ENCODE measurements at regions not wholly inside any gene's neighbourhood (a gene's known extent, or its start where the extent isn't known, plus 50 kb on each side); places are given as distances from the start of the nearest gene placed in this dataset.

DNA sequence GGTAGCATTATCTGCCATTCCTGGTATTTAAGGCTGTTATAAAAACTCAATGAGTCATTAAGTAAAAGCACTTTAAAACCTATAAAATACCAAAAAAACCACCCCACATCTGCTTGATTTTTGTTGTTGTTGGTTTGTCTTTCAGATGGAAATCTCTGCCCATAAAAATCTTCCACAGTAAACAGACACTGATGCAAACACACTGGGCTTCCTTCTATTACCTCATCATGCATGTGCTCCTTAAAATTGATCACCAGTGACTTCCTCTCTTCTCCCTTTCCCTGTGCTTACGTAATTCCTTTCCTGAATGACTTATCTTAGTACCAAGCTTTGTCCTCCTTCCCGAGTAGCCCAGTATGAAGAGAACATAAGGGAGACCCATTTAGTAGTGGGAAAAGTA is 167.2 kb downstream of the EVX1 start:
- no peaks in the 10 kb centered on the region for H3K4me1 ChIP-seq (ENCODE audit: control insufficient read depth, insufficient read depth, low read length)
- no peak overlapping the region for H3K9ac ChIP-seq (ENCODE audit: extremely low read depth, low read length, poor library complexity, severe bottlenecking)
- H3K27me3 ChIP-seq (ENCODE audit: control insufficient read depth, insufficient read depth, low read length, poor library complexity, severe bottlenecking): no peaks in the 10 kb centered on the region
- no peak for TF ChIP-seq CTCF (conservative IDR thresholded peaks at IDR 0.05)
- 67 to 81% methylated on average over 1 to 2 of the region's 2 CpGs for WGBS, 2 experiments (ENCODE audit: insufficient coverage in 1 of 2, insufficient read length in 1 of 2)
- H3K27ac ChIP-seq (ENCODE audit: low read depth, low read length): no peak overlapping the region
- no peaks in the 10 kb centered on the region for H3K9me3 ChIP-seq (ENCODE audit: control insufficient read depth, low read length)
- Mint-ChIP-seq H3K27ac (no peak overlapping the region), H3K9me3 (no peaks in the 10 kb centered on the region), H3K36me3 (ENCODE audit: low read depth) (no peaks in the 10 kb centered on the region), H3K4me3 (no peak overlapping the region), H3K27me3 (ENCODE audit: insufficient read depth) (no peaks in the 10 kb centered on the region), H3K4me1 (peaks cover 9% of the 10 kb centered on the region)
- H3K4me3 ChIP-seq (ENCODE audit: low read length): no peak overlapping the region
- DNase-seq: no peak
- no peaks in the 10 kb centered on the region for H3K36me3 ChIP-seq (ENCODE audit: control insufficient read depth, insufficient read depth, low read length)

- TF ChIP-seq CTCF (conservative IDR thresholded peaks at IDR 0.05): no peak
- Mint-ChIP-seq H3K27ac (no peak overlapping the region), H3K36me3 (ENCODE audit: low read depth) (no peaks in the 10 kb centered on the region), H3K9me3 (no peaks in the 10 kb centered on the region), H3K4me1 (peaks cover 9% of the 10 kb centered on the region), H3K4me3 (no peak overlapping the region), H3K27me3 (ENCODE audit: insufficient read depth) (no peaks in the 10 kb centered on the region)
- H3K27me3 ChIP-seq (ENCODE audit: control insufficient read depth, insufficient read depth, low read length, poor library complexity, severe bottlenecking): no peaks in the 10 kb centered on the region
- H3K27ac ChIP-seq (ENCODE audit: low read depth, low read length): no peak overlapping the region
- no peak overlapping the region for H3K4me3 ChIP-seq (ENCODE audit: low read length)
- no peaks in the 10 kb centered on the region for H3K9me3 ChIP-seq (ENCODE audit: control insufficient read depth, low read length)
- no peaks in the 10 kb centered on the region for H3K36me3 ChIP-seq (ENCODE audit: control insufficient read depth, insufficient read depth, low read length)
- no peaks in the 10 kb centered on the region for H3K4me1 ChIP-seq (ENCODE audit: control insufficient read depth, insufficient read depth, low read length)
- H3K9ac ChIP-seq (ENCODE audit: extremely low read depth, low read length, poor library complexity, severe bottlenecking): no peak overlapping the region
- WGBS, 2 experiments (ENCODE audit: insufficient coverage in 1 of 2, insufficient read length in 1 of 2): 74 to 100% methylated on average over 1 to 5 of the region's 5 CpGs
- no peak for DNase-seq
These were observed 168.4 kb downstream of the EVX1 start for GRCh38 chr7:27410812-27411544.

DNA sequence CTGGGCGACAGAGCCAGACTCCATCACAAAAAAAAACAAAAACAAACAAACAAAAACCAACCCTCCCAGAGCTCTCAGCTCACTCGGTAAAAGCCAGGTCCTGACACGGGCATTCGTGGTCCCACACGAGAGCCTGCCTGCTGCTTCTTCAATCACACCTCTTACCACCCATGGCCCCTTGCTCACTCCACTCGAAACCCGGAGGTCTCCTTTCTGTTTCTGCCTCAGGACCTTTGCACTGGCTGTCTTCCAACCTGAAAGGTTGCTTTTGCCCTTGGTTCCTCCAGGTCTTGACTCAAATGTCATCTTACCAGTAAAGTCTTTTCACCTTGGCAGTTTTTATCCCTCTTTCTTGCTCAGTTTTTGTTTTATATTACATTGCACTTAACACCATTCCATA is 169.6 kb downstream of the EVX1 start:
- Mint-ChIP-seq H3K4me1 (peaks cover 9% of the 10 kb centered on the region), H3K4me3 (no peak overlapping the region), H3K9me3 (no peaks in the 10 kb centered on the region), H3K27ac (no peak overlapping the region), H3K36me3 (ENCODE audit: low read depth) (no peaks in the 10 kb centered on the region), H3K27me3 (ENCODE audit: insufficient read depth) (no peaks in the 10 kb centered on the region)
- Histone ChIP-seq H3K9ac (ENCODE audit: extremely low read depth, low read length, poor library complexity, severe bottlenecking) (no peak overlapping the region), H3K27ac (ENCODE audit: low read depth, low read length) (no peak overlapping the region), H3K9me3 (ENCODE audit: control insufficient read depth, low read length) (no peaks in the 10 kb centered on the region), H3K4me1 (ENCODE audit: control insufficient read depth, insufficient read depth, low read length) (no peaks in the 10 kb centered on the region), H3K36me3 (ENCODE audit: control insufficient read depth, insufficient read depth, low read length) (no peaks in the 10 kb centered on the region), H3K4me3 (ENCODE audit: low read length) (no peak overlapping the region), H3K27me3 (ENCODE audit: control insufficient read depth, insufficient read depth, low read length, poor library complexity, severe bottlenecking) (no peaks in the 10 kb centered on the region)
- DNase-seq: no peak
- TF ChIP-seq CTCF (conservative IDR thresholded peaks at IDR 0.05): no peak
- 95 to 98% methylated on average over 6 to 7 of the region's 7 CpGs for WGBS, 2 experiments (ENCODE audit: insufficient coverage in 1 of 2, insufficient read length in 1 of 2)

Data from endodermal cell (in vitro differentiated cells).